GM23338 (cell line): ENCODE measurements at regions not wholly inside any gene's neighbourhood (a gene's known extent, or its start where the extent isn't known, plus 50 kb on each side); places are given as distances from the start of the nearest gene placed in this dataset.
"Not testable (repeated sequence)": the region's sequence is repeated elsewhere in the genome, so short reads cannot be mapped to it uniquely, and the experiment has no call there.

Source experiments
- ATAC-seq: fragments of 200-7000 bp; cut with Tn5 transposase; 3 replicates; pipeline ENCODE4 v1.9.1; 2020
- DNase-seq: peaks from one replicate; pipeline ENCODE4 v3.0.0-alpha.2; 2015; ENCODE audit warnings: low spot score
- H2AFZ ChIP-seq: fragments of 200-600 bp; sonication (generic); 2 replicates; pipeline ENCODE4 v1.8.0; 2016; ENCODE audit warnings: antibody characterized with exemption, mild to moderate bottlenecking, moderate library complexity
- H3F3A ChIP-seq: fragments of 200-600 bp; sonication (generic); replicated peaks from 2 replicates; pipeline ENCODE4 v1.8.0; 2017; ENCODE audit warnings: antibody characterized with exemption, mixed run types, low read depth
- H3K27ac ChIP-seq: fragments of 200-600 bp; sonication (generic); 2 replicates; pipeline ENCODE4 v1.6.1; 2016; ENCODE audit warnings: low read depth
- H3K27me3 ChIP-seq: fragments of 200-600 bp; sonication (generic); 2 replicates; pipeline ENCODE4 v1.8.0; 2016; ENCODE audit warnings: mild to moderate bottlenecking, mixed run types, moderate library complexity; ENCODE audit not compliant: insufficient read depth
- H3K36me3 ChIP-seq: fragments of 200-600 bp; sonication (generic); 2 replicates; pipeline ENCODE4 v1.8.0; 2016; ENCODE audit warnings: mild to moderate bottlenecking; ENCODE audit not compliant: insufficient read depth
- H3K4me1 ChIP-seq: fragments of 200-600 bp; sonication (generic); 2 replicates; pipeline ENCODE4 v1.8.0; 2016; ENCODE audit warnings: mild to moderate bottlenecking, moderate library complexity; ENCODE audit not compliant: insufficient read depth
- H3K4me2 ChIP-seq: fragments of 200-600 bp; sonication (generic); 2 replicates; pipeline ENCODE4 v1.7.1; 2017; ENCODE audit warnings: mixed run types
- H3K4me3 ChIP-seq: fragments of 200-600 bp; sonication (generic); 2 replicates; pipeline ENCODE4 v1.6.1; 2016; ENCODE audit warnings: mixed run types
- H3K79me2 ChIP-seq: fragments of 200-600 bp; sonication (generic); replicated peaks from 2 replicates; pipeline ENCODE4 v1.8.0; 2017; ENCODE audit warnings: mild to moderate bottlenecking; ENCODE audit not compliant: insufficient read depth
- H3K9me2 ChIP-seq: fragments of 200-600 bp; sonication (generic); 2 replicates; pipeline ENCODE4 v1.8.0; 2017; ENCODE audit not compliant: insufficient read depth
- H4K20me1 ChIP-seq: fragments of 200-600 bp; sonication (generic); replicated peaks from 2 replicates; pipeline ENCODE4 v1.8.0; 2017; ENCODE audit warnings: mild to moderate bottlenecking; ENCODE audit not compliant: insufficient read depth
- H3K27ac Mint-ChIP-seq: 2 replicates; pipeline ENCODE4 v1.8.0; 2020; ENCODE audit warnings: inconsistent platforms, mild to moderate bottlenecking, moderate library complexity, mixed read lengths
- H3K27me3 Mint-ChIP-seq: 3 replicates; pipeline ENCODE4 v1.8.0; 2022; ENCODE audit warnings: low read depth, mild to moderate bottlenecking, moderate library complexity, mixed read lengths, inconsistent platforms; ENCODE audit not compliant: insufficient read depth, poor library complexity
- H3K36me3 Mint-ChIP-seq: 3 replicates; pipeline ENCODE4 v1.8.0; 2021; ENCODE audit warnings: low read depth, mild to moderate bottlenecking, inconsistent platforms, moderate library complexity, mixed read lengths
- H3K4me1 Mint-ChIP-seq: 3 replicates; pipeline ENCODE4 v1.8.0; 2020; ENCODE audit warnings: mild to moderate bottlenecking, inconsistent platforms, mixed read lengths
- H3K4me3 Mint-ChIP-seq: 3 replicates; pipeline ENCODE4 v1.8.0; 2021; ENCODE audit warnings: moderate library complexity, mild to moderate bottlenecking, inconsistent platforms, mixed read lengths
- H3K9me3 Mint-ChIP-seq: 3 replicates; pipeline ENCODE4 v1.8.0; 2020; ENCODE audit warnings: moderate library complexity, mild to moderate bottlenecking, inconsistent platforms, mixed read lengths
- JUNB ChIP-seq: IDR thresholded peaks from one replicate; pipeline ENCODE4 v1.6.1; 2016; ENCODE audit warnings: antibody characterized with exemption; ENCODE audit not compliant: unreplicated experiment
- ZNF331 ChIP-seq: fragments of 250-450 bp; sonication (Bioruptor Pico); IDR thresholded peaks from 2 replicates; pipeline ENCODE4 v1.5.0; 2020; ENCODE audit warnings: low read depth, mild to moderate bottlenecking, moderate library complexity

DNA sequence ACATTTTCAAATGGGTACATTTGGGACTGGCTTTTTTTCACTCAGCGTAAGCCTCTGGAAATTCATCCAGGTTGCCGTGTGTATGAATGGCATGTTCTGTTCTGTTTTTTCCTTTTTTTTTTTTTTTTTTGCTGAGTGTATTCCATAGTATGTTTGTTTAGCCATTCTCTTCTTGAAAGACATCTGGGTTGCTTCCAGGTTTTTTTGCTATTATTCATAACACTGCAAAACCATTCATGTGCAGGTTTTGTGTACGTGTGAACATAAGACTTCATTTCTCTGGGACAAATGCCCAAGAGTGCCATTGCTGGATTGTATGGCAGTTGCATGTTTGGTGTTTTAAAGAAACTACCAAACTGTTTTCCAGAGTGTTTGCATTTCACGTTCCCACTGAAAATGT is 335.9 kb upstream of the TNRC6C start:
- peaks cover 7% of the 10 kb centered on the region for H3K4me1 ChIP-seq
- H3K4me3 ChIP-seq: no peak overlapping the region
- H3K4me2 ChIP-seq: no peak overlapping the region
- ATAC-seq (no peak), DNase-seq (no peak)
- no peaks in the 10 kb centered on the region for H3K79me2 ChIP-seq
- Mint-ChIP-seq H3K36me3 (peaks cover 5% of the 10 kb centered on the region; the same call in 2 of the 3 replicates), H3K27ac (no peak overlapping the region), H3K9me3 (peaks cover 22% of the 10 kb centered on the region), H3K4me1 (peaks cover 10% of the 10 kb centered on the region), H3K27me3 (peaks cover 4% of the 10 kb centered on the region), H3K4me3 (no peak overlapping the region)
- H3K9me2 ChIP-seq: peaks cover 3% of the 10 kb centered on the region; the same call in 1 of the 2 replicates
- no peak for TF ChIP-seq JUNB
- H3F3A ChIP-seq: no peaks in the 10 kb centered on the region
- no peaks in the 10 kb centered on the region for H3K36me3 ChIP-seq
- no peaks in the 10 kb centered on the region for H4K20me1 ChIP-seq
- no peaks in the 10 kb centered on the region for H3K27me3 ChIP-seq
- H3K27ac ChIP-seq: no peak overlapping the region
- no peak overlapping the region for H2AFZ ChIP-seq

DNA sequence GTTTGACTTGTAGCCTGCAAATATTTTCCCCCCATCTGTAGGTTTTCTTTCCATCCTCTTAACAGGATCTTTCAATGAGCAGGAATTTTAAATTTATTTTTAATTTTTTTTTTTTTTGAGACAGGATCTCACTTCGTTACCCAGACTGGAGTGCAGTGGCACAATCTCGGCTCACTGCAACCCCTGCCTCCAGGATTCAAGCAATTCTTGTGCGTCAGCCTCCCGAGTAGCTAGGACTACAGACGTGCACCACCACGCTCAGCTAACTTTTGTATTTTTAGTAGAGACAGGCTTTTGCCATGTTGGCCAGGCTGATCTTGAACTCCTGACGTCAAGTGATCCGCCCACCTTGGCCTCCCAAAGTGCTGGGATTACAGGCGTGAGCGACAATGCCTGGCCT is 335.2 kb upstream of the TNRC6C start:
- H3K4me1 ChIP-seq, H3K27me3 ChIP-seq, H2AFZ ChIP-seq, H3K27ac ChIP-seq, DNase-seq, H3K9me2 ChIP-seq, H3K36me3 Mint-ChIP-seq, H3K4me3 Mint-ChIP-seq, H3K4me1 Mint-ChIP-seq, H3K4me2 ChIP-seq, H3F3A ChIP-seq, H4K20me1 ChIP-seq, H3K79me2 ChIP-seq, H3K27me3 Mint-ChIP-seq, H3K36me3 ChIP-seq, ATAC-seq, H3K4me3 ChIP-seq, H3K27ac Mint-ChIP-seq: not testable (repeated sequence)
- H3K9me3 Mint-ChIP-seq: peaks cover 25% of the 10 kb centered on the region

DNA sequence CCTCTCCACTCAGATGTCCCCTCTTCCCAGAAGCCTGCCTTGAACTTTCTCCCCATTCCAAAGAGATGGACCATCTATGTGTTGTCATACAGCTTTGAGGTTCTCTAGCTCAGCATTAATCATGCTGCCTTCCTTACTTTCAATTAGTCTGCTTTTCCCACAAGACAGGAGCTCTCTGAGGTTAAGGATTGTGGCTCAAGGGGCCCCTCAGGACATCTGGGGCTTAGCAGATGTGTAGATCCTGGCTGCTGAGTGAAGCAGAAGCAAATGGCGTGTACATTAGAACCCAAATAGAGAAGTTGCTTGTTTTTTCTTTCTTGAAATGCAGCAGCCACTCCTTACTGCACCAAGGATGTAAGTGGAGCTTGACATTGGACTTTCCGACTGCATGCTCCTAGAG is 330.5 kb upstream of the TNRC6C start:
- H3K36me3 ChIP-seq: no peaks in the 10 kb centered on the region
- Mint-ChIP-seq H3K36me3 (no peaks in the 10 kb centered on the region; the same call in 2 of the 3 replicates), H3K27ac (no peak overlapping the region), H3K4me1 (no peaks in the 10 kb centered on the region), H3K4me3 (no peak overlapping the region), H3K27me3 (peaks cover 5% of the 10 kb centered on the region), H3K9me3 (peaks cover 10% of the 10 kb centered on the region; the same call in 2 of the 3 replicates)
- H3K27ac ChIP-seq: no peak overlapping the region
- DNase-seq (no peak), ATAC-seq (no peak)
- H3F3A ChIP-seq: no peaks in the 10 kb centered on the region
- no peaks in the 10 kb centered on the region for H3K79me2 ChIP-seq
- H3K9me2 ChIP-seq: peaks cover 5% of the 10 kb centered on the region; the same call in 1 of the 2 replicates
- peaks cover 3% of the 10 kb centered on the region; the same call in 1 of the 2 replicates for H3K4me1 ChIP-seq
- H3K4me2 ChIP-seq: no peak overlapping the region
- no peak for TF ChIP-seq ZNF331 (CRISPR knock-in tag)
- no peak overlapping the region for H2AFZ ChIP-seq
- no peaks in the 10 kb centered on the region for H3K27me3 ChIP-seq
- no peaks in the 10 kb centered on the region for H4K20me1 ChIP-seq
- no peak overlapping the region for H3K4me3 ChIP-seq

DNA sequence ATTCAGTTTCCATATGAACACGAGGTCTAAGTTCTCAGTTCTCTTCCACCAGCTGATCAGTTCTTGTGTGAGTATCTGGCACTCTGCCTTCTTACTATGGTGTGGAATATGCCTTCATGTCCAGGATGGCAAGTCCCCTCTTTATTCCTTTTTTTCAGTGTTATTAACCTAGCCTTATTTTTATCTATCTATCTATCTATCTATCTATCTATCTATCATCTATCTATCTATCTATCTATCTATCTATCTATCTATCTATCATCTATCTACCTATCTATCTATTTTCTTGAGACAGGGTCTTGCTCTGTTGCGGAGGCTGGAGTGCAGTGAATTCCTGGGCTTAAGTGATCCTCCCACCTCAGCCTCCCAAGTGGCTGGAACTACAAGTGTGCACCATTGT is 329.2 kb upstream of the TNRC6C start:
- H3K4me3 ChIP-seq, H3K27ac Mint-ChIP-seq, H3K4me1 Mint-ChIP-seq, H3K4me3 Mint-ChIP-seq, H2AFZ ChIP-seq, H3K27me3 ChIP-seq, H3K4me1 ChIP-seq, DNase-seq, H3K27ac ChIP-seq, H3F3A ChIP-seq, H3K36me3 Mint-ChIP-seq, H3K9me2 ChIP-seq, H3K4me2 ChIP-seq, ATAC-seq, H3K36me3 ChIP-seq, H4K20me1 ChIP-seq, H3K79me2 ChIP-seq, H3K27me3 Mint-ChIP-seq: not testable (repeated sequence)
- peaks cover 10% of the 10 kb centered on the region; the same call in 2 of the 3 replicates for H3K9me3 Mint-ChIP-seq
